NB4 (cell line): ENCODE measurements at regions not wholly inside any gene's neighbourhood (a gene's known extent, or its start where the extent isn't known, plus 50 kb on each side); places are given as distances from the start of the nearest gene placed in this dataset.

Source experiments
- MYC ChIP-seq: IDR thresholded peaks from 2 replicates; pipeline ENCODE4 v1.6.1; 2011; ENCODE audit warnings: low read depth, low read length
- POLR2A ChIP-seq: IDR thresholded peaks from 2 replicates; pipeline ENCODE4 v1.6.1; 2011; ENCODE audit warnings: mild to moderate bottlenecking; ENCODE audit not compliant: insufficient read length; ENCODE audit errors: extremely low read depth
- TF ChIP-seq, protein P1 (sequence below): IDR thresholded peaks from one replicate; pipeline ENCODE4 v1.5.1; 2012; ENCODE audit warnings: low read depth, low read length
- TF ChIP-seq, protein P2 (sequence below): IDR thresholded peaks from 2 replicates; pipeline ENCODE4 v1.6.1; 2011; ENCODE audit warnings: low read depth, low read length

DNA sequence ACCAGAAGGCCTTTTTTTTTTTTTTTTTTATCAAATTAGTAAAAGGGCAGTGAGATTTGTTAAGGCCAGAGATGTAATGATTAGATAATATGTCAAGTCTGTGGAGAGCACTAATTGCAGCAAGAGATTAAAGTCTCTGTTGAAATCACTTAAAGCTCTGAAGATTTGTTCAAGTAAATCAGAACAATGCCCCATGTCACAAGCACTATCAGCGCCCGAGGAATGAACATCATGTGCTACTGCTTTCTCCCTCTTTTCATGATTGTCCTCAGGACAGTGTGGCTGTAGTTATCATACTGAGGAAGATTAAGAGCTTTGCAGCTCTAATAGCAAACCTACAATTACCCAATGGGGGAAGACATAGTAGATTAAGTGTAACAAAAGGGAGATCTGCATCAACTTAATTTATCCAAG is 71.1 kb downstream of the TDRD15 start:
- TF ChIP-seq, protein P1, sequence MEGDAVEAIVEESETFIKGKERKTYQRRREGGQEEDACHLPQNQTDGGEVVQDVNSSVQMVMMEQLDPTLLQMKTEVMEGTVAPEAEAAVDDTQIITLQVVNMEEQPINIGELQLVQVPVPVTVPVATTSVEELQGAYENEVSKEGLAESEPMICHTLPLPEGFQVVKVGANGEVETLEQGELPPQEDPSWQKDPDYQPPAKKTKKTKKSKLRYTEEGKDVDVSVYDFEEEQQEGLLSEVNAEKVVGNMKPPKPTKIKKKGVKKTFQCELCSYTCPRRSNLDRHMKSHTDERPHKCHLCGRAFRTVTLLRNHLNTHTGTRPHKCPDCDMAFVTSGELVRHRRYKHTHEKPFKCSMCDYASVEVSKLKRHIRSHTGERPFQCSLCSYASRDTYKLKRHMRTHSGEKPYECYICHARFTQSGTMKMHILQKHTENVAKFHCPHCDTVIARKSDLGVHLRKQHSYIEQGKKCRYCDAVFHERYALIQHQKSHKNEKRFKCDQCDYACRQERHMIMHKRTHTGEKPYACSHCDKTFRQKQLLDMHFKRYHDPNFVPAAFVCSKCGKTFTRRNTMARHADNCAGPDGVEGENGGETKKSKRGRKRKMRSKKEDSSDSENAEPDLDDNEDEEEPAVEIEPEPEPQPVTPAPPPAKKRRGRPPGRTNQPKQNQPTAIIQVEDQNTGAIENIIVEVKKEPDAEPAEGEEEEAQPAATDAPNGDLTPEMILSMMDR: no peak
- no peak for TF ChIP-seq POLR2A
- no peak for TF ChIP-seq MYC
- TF ChIP-seq, protein P2, sequence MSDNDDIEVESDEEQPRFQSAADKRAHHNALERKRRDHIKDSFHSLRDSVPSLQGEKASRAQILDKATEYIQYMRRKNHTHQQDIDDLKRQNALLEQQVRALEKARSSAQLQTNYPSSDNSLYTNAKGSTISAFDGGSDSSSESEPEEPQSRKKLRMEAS: no peak
